NK-92 (cell line): ENCODE measurements at regions not wholly inside any gene's neighbourhood (a gene's known extent, or its start where the extent isn't known, plus 50 kb on each side); places are given as distances from the start of the nearest gene placed in this dataset.

ENCODE experiments used
- DNase-seq: peaks from one replicate; lab custom pipeline; 2025; ENCODE audit not compliant: unreplicated experiment; lab: John Stamatoyannopoulos, UW

GRCh38 chr6:15058200-15059061 is 187.4 kb upstream of the JARID2 start:
- DNase-seq = no peak

GRCh38 chr6:15061180-15061641 is 184.7 kb upstream of the JARID2 start:
- no peak for DNase-seq

- no peak for DNase-seq
Measured at GRCh38 chr6:15061908-15062515, 183.9 kb upstream of the JARID2 start.

- DNase-seq = no peak
Measured at GRCh38 chr6:15062516-15063252, 183.2 kb upstream of the JARID2 start.

GRCh38 chr6:15063253-15063853 is 182.5 kb upstream of the JARID2 start:
- no peak for DNase-seq

- DNase-seq = no peak
Measured at GRCh38 chr6:15065261-15065989, 180.4 kb upstream of the JARID2 start.

GRCh38 chr6:15066089-15066758 is 179.6 kb upstream of the JARID2 start:
- DNase-seq = no peak

- DNase-seq = no peak
Measured at GRCh38 chr6:15073344-15073789, 172.5 kb upstream of the JARID2 start.

- no peak for DNase-seq
Measured at GRCh38 chr6:15073883-15074465, 171.9 kb upstream of the JARID2 start.

GRCh38 chr6:15074806-15075205 is 171.1 kb upstream of the JARID2 start:
- no peak for DNase-seq

GRCh38 chr6:15076565-15076964 is 169.3 kb upstream of the JARID2 start:
- no peak for DNase-seq

- no peak for DNase-seq
Measured at GRCh38 chr6:15077006-15077405, 168.9 kb upstream of the JARID2 start.

- no peak for DNase-seq
Measured at GRCh38 chr6:15077961-15078360, 167.9 kb upstream of the JARID2 start.

- no peak for DNase-seq
Measured at GRCh38 chr6:15079288-15079817, 166.5 kb upstream of the JARID2 start.

- DNase-seq = no peak
Measured at GRCh38 chr6:15080895-15081294, 165.0 kb upstream of the JARID2 start.

- no peak for DNase-seq
Measured at GRCh38 chr6:15081447-15081846, 164.4 kb upstream of the JARID2 start.

GRCh38 chr6:15082708-15083107 is 163.2 kb upstream of the JARID2 start:
- no peak for DNase-seq

GRCh38 chr6:15086348-15087158 is 159.3 kb upstream of the JARID2 start:
- no peak for DNase-seq

- DNase-seq = no peak
Measured at GRCh38 chr6:15087186-15087589, 158.7 kb upstream of the JARID2 start.
